ENCODE measurements at regions not wholly inside any gene's neighbourhood (a gene's known extent, or its start where the extent isn't known, plus 50 kb on each side); places are given as distances from the start of the nearest gene placed in this dataset.
"Not testable (repeated sequence)": the region's sequence is repeated elsewhere in the genome, so short reads cannot be mapped to it uniquely, and the experiment has no call there.

GRCh38 chr4:1531683-1532548, 125.7 kb upstream of the NKX1-1 start:
- no peak for DNase-seq (ENCODE audit: low read depth in 2 of 2, low spot score in 1 of 2)

- DNase-seq (ENCODE audit: low read depth in 2 of 2, low spot score in 1 of 2) = no peak
Measured at GRCh38 chr4:1530356-1530755, 124.1 kb upstream of the NKX1-1 start.

- DNase-seq (ENCODE audit: low read depth in 2 of 2, low spot score in 1 of 2) = no peak
Measured at GRCh38 chr4:1524761-1525160, 118.5 kb upstream of the NKX1-1 start.

GRCh38 chr4:1523907-1524636, 117.8 kb upstream of the NKX1-1 start:
- no peak for DNase-seq (ENCODE audit: low read depth in 2 of 2, low spot score in 1 of 2)

GRCh38 chr4:1523506-1523905, 117.3 kb upstream of the NKX1-1 start:
- DNase-seq (ENCODE audit: low read depth in 2 of 2, low spot score in 1 of 2) = no peak

- no peak for DNase-seq (ENCODE audit: low read depth in 2 of 2, low spot score in 1 of 2)
Measured at GRCh38 chr4:1523033-1523432, 116.8 kb upstream of the NKX1-1 start.

GRCh38 chr4:1522606-1523005, 116.4 kb upstream of the NKX1-1 start:
- no peak for DNase-seq (ENCODE audit: low read depth in 2 of 2, low spot score in 1 of 2)

GRCh38 chr4:1521821-1522361, 115.6 kb upstream of the NKX1-1 start:
- no peak for DNase-seq (ENCODE audit: low read depth in 2 of 2, low spot score in 1 of 2)

GRCh38 chr4:1520795-1521576, 114.7 kb upstream of the NKX1-1 start:
- DNase-seq (ENCODE audit: low read depth in 2 of 2, low spot score in 1 of 2) = not testable (repeated sequence)

GRCh38 chr4:1519787-1520661, 113.8 kb upstream of the NKX1-1 start:
- DNase-seq (ENCODE audit: low read depth in 2 of 2, low spot score in 1 of 2) = no peak

GRCh38 chr4:1518997-1519700, 112.9 kb upstream of the NKX1-1 start:
- DNase-seq (ENCODE audit: low read depth in 2 of 2, low spot score in 1 of 2) = no peak

GRCh38 chr4:1517592-1518411, 111.6 kb upstream of the NKX1-1 start:
- DNase-seq (ENCODE audit: low read depth in 2 of 2, low spot score in 1 of 2) = no peak

- DNase-seq (ENCODE audit: low read depth in 2 of 2, low spot score in 1 of 2) = no peak
Measured at GRCh38 chr4:1516881-1517480, 110.7 kb upstream of the NKX1-1 start.

- DNase-seq (ENCODE audit: low read depth in 2 of 2, low spot score in 1 of 2) = no peak
Measured at GRCh38 chr4:1516261-1516660, 110.0 kb upstream of the NKX1-1 start.

GRCh38 chr4:1515763-1516162, 109.5 kb upstream of the NKX1-1 start:
- no peak for DNase-seq (ENCODE audit: low read depth in 2 of 2, low spot score in 1 of 2)

GRCh38 chr4:1515156-1515555, 108.9 kb upstream of the NKX1-1 start:
- no peak for DNase-seq (ENCODE audit: low read depth in 2 of 2, low spot score in 1 of 2)

GRCh38 chr4:1514612-1515011, 108.4 kb upstream of the NKX1-1 start:
- no peak for DNase-seq (ENCODE audit: low read depth in 2 of 2, low spot score in 1 of 2)

- no peak for DNase-seq (ENCODE audit: low read depth in 2 of 2, low spot score in 1 of 2)
Measured at GRCh38 chr4:1513936-1514483, 107.8 kb upstream of the NKX1-1 start.

Measured in stimulated activated CD8-positive, alpha-beta memory T cell treated with anti-CD3 and anti-CD28 coated beads, Interleukin-4, amount 100 ng/mL, for 1 hour (primary cell).